ENCODE measurements at regions not wholly inside any gene's neighbourhood (a gene's known extent, or its start where the extent isn't known, plus 50 kb on each side); places are given as distances from the start of the nearest gene placed in this dataset.

- no peak for DNase-seq (ENCODE audit: low read depth)
Measured at GRCh38 chr6:44608175-44608574, 220.7 kb downstream of the CDC5L start.

DNA sequence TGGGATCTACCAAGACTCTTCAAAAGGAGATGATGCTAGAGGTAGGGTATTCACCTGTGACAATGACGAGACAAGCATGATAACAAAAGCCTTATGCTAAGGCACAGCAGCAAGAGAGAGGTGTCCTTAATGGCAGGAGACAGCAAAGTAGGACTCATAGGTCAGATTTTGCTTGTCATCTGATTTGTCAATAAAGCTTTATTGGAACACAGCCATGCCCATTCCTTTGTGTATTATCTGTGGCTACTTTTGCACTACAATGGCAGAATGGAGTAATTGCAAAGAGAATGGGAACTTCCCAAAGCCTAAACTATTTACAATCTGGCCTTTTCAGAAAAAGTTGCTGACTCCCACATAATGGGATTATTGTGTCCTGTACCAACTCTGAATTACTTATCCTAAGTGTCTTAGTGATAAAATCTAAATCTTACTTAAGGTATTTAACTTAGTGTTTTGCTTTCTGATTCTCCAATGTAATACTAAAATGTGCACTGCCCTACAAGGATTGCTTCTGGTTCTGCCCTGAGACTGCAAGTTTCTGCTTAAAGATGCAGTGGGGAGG is 221.6 kb downstream of the CDC5L start:
- DNase-seq (ENCODE audit: low read depth), result no peak

GRCh38 chr6:44614396-44614795 is 226.9 kb downstream of the CDC5L start:
- DNase-seq (ENCODE audit: low read depth), result no peak

- no peak for DNase-seq (ENCODE audit: low read depth)
Measured at GRCh38 chr6:44615621-44616020, 228.1 kb downstream of the CDC5L start.

GRCh38 chr6:44617416-44617815 is 229.9 kb downstream of the CDC5L start:
- no peak for DNase-seq (ENCODE audit: low read depth)

DNA sequence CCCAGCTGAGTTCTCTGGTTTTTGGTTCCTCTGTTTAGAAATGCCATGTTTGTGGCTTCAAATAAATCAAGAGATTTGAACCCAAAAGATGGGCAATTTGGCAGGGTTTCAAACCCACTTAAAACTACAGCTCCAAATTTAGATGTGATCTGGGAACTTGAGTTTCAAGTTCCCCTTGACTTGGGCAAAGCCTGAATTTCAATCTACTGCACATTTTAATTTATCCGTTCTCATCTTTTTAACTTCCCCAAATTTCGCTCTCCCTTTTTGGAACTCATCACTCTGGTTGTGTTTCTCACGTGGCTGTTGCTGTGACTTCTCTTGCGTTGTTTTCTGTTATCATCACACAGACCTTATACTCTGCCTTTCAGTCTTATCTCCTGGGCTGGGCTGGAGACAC is 230.9 kb downstream of the CDC5L start:
- DNase-seq (ENCODE audit: low read depth), result no peak

DNA sequence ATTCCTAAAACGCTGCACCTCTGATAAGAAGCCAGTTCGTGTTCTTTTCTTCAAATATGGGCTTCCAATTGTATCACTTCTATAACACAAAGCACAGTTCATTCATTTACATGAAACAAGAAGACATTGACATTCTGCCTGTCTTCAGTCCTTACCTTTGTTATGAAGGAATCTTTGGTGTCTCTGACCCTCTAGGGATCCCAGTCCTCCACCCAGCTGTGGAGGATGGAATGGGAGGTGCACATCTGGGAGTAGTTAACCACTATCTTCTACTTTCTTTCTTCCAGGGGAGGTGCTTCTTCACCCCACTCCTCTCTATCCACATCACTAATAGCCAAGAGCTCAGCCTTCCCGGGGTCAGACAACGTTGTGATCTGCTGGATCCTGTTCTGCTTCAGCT is 233.4 kb downstream of the CDC5L start:
- no peak for DNase-seq (ENCODE audit: low read depth)

GRCh38 chr6:44621846-44622245 is 234.3 kb downstream of the CDC5L start:
- no peak for DNase-seq (ENCODE audit: low read depth)

DNA sequence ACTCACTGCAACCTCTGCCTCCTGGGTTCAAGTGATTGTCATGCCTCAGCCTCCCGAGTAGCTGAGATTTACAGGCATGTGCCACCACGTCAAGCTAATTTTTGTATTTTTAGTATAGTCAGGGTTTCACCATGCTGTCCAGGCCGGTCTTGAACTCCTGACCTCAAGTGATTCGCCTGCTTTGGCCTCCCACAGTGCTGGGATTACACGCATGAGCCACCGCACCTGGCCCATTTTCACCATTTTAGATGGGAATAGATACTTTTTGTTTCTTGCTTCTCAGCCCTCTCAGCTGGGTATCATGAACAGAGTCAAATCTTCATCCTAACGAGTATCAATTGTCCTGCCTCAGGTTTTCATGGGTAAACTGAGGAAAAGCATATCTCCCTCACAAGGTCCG is 235.0 kb downstream of the CDC5L start:
- DNase-seq (ENCODE audit: low read depth), result no peak

DNA sequence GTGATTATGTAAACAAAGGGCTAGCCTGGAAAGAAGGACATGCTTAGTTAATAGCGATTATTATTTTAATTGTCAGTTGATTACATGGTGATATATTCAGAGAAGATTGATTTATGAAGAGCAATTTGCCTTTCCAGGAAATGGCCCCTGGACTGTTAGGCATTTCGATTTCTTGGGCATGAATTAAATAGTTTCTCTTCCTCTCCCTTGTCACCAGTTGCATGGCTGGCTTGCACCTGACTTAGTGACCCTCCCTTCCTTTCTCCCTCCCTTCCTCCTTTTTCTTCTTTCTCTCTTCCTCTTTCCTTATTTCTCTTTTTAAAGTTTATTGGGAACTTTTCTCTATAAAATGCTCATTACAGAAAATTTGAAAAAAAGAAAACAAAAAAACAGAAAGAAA is 235.4 kb downstream of the CDC5L start:
- no peak for DNase-seq (ENCODE audit: low read depth)

DNA sequence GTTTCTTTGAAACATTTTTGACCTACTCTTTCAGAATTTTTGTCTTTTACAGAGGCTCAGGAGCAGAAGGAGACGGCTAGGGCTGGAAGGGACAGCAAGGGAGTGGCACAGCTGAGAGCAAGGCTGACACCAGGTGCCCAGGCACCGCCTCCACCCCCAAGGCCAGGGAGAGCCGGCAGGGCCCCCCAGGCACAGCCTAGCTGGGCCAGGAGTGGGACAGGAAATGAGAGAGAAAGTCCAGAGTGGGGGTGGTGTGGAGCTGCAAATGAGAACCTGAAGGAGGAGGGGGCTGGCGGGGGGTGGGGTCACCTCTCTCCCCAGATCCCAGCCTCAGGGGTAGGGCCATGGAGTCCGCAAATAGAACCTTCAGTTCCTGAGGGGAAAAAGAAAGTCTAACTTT is 236.7 kb downstream of the CDC5L start:
- no peak for DNase-seq (ENCODE audit: low read depth)

- DNase-seq (ENCODE audit: low read depth), result no peak
Measured at GRCh38 chr6:44624936-44625573, 237.5 kb downstream of the CDC5L start.

- no peak for DNase-seq (ENCODE audit: low read depth)
Measured at GRCh38 chr6:44625996-44626395, 238.5 kb downstream of the CDC5L start.

- DNase-seq (ENCODE audit: low read depth), result no peak
Measured at GRCh38 chr6:44626616-44627015, 239.1 kb downstream of the CDC5L start.

- DNase-seq (ENCODE audit: low read depth), result no peak
Measured at GRCh38 chr6:44627091-44627882, 239.8 kb downstream of the CDC5L start.

GRCh38 chr6:44627883-44628271 is 240.4 kb downstream of the CDC5L start:
- no peak for DNase-seq (ENCODE audit: low read depth)

- DNase-seq (ENCODE audit: low read depth), result no peak
Measured at GRCh38 chr6:44628347-44628746, 240.8 kb downstream of the CDC5L start.

DNA sequence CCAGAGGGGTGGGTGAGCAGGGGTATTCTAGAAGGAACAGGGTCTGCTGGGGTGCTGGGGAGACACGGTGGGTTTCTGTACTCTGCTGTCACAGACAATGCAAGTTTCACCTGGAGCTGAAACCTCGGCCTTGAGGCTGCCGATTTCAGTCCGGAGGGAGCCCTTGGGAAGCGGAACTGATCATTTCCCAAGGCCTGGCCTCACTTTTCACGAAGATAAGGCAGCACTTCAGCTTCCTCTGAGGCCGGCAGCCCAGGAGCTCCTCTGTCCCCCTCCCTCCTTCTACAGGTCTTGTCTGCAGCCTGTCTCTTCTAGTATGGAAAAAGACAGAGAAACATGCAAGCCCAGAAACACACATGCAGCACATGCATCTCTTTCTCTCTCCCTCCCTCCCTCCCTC is 242.1 kb downstream of the CDC5L start:
- DNase-seq (ENCODE audit: low read depth), result no peak

GRCh38 chr6:44630125-44631028 is 242.9 kb downstream of the CDC5L start:
- no peak for DNase-seq (ENCODE audit: low read depth)

DNA sequence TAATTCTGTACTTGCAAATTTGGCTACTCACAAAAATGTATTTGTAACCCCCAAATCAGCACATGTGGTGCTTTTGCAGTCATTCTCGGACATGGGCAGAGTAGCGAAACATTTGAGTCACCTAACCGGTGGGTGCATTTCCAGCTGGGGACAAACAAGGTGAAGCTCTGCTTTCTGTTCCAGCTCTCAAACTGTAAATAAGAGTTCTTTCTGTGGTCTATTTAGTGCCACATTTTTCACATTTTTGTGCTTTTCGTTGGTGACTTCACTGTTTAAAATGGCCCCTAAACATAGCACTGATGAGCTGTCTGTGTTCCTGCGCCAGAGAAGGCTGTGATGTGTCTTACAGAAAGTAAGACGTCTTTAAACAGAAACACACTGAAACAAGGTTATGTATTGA is 244.5 kb downstream of the CDC5L start:
- DNase-seq (ENCODE audit: low read depth), result no peak

DNA sequence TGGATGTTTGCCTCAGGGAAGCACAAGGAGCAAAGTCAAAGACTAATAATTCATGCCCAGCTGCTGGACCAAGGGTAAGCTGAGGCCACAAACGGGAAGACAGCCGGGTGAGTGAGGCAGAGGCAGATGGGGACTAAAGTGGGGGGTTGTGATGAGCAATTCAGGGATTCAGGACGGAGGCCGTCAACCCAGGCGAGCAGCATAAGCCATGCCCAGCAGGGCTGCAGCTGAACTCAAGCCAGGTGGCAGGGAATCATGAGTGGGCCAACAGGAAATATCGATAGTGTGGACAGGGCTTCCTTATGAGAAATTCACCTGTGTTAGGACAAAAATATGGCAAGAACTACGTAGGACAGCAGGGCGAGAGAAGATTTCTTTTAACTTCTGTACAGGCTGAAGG is 246.8 kb downstream of the CDC5L start:
- no peak for DNase-seq (ENCODE audit: low read depth)

DNA sequence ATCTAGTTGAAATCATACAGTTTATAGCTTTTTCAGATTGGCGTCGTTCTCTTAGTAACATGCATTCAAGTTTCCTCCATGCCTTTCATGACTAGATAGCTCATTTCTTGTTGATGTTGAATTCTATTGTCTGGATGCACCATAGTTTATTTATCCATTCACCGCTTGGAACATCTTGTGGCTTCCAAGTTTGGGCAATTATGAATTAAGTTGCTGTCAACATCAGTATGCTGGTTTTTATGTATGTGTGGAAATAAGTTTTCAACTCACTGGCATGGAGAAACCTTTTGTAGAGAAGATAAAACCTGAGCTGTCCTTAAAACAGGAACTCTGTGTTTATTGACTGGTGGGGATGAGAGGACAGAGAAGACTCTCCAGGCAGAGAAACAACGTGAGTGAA is 248.0 kb downstream of the CDC5L start:
- DNase-seq (ENCODE audit: low read depth), result no peak

Measured in T follicular helper cell (primary cell).